ENCODE measurements at regions not wholly inside any gene's neighbourhood (a gene's known extent, or its start where the extent isn't known, plus 50 kb on each side); places are given as distances from the start of the nearest gene placed in this dataset.

DNA sequence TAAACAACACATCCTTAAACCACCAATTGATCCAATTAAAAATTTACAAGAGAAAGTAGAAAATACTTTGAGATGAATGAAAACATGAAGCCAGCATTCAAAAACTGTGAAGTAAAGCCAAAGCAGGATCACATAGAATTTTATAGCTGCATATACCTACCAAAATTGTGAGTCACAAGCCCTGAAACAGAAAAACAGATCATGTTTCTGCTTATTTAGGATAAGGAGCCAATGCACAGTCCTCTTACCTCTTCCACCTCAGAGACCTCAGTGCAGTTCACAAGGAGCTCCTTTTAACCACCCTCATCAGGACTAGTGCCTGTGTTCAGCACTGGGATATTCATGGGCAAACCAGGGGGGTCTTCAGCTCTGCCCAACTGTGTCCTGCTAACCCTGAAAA lies 386.7 kb downstream of the TECRL start:
- Histone ChIP-seq H3K14ac (replicated peaks; ENCODE audit: low read depth, low read length) (no peak overlapping the region), H3K23ac (ENCODE audit: low read depth, low read length) (no peak overlapping the region), H2BK5ac (ENCODE audit: low read depth, low read length, poor library complexity, severe bottlenecking) (no peak overlapping the region), H3K9me3 (ENCODE audit: control insufficient read depth, insufficient read depth, low read length) (peaks cover 3% of the 10 kb centered on the region; the same call in 1 of the 2 replicates), H3K27ac (ENCODE audit: insufficient read depth, low read length) (no peak overlapping the region), H3K56ac (ENCODE audit: extremely low read depth, insufficient read depth, low read length) (no peak overlapping the region), H4K8ac (ENCODE audit: low read depth in 2 of 2, low read length in 2 of 2) (no peak overlapping the region), H3K9me1 (ENCODE audit: insufficient read depth, low read length) (no peaks in the 10 kb centered on the region), H3K27me3 (ENCODE audit: control insufficient read depth, insufficient read depth, low read length) (no peaks in the 10 kb centered on the region), H2BK120ac (ENCODE audit: low read depth, low read length) (no peak overlapping the region), H2AK5ac (ENCODE audit: low read depth, low read length) (no peak overlapping the region), H2AFZ (replicated peaks; ENCODE audit: low read length, poor library complexity) (no peak overlapping the region), H3K18ac (ENCODE audit: low read depth, low read length) (no peak overlapping the region), H3K4me1 (ENCODE audit: control insufficient read depth, insufficient read depth, low read length) (no peaks in the 10 kb centered on the region), H4K20me1 (ENCODE audit: insufficient read depth, low read length) (no peaks in the 10 kb centered on the region), H3K4me3 (ENCODE audit: insufficient read depth, low read depth, low read length) (no peak overlapping the region), H3K79me1 (ENCODE audit: low read depth in 1 of 2, low read length in 2 of 2) (no peaks in the 10 kb centered on the region), H4K91ac (ENCODE audit: insufficient read depth, low read depth, low read length) (no peak overlapping the region), H3K4ac (ENCODE audit: low read depth, low read length) (no peak overlapping the region), H2BK20ac (ENCODE audit: low read depth, low read length) (no peak overlapping the region), H2BK15ac (ENCODE audit: low read depth, low read length) (no peak overlapping the region), H2AK9ac (replicated peaks; ENCODE audit: low read depth, low read length, poor library complexity) (no peak overlapping the region), H3K4me2 (ENCODE audit: low read depth, low read length) (no peak overlapping the region), H4K5ac (ENCODE audit: low read depth, low read length) (no peak overlapping the region), H3K36me3 (ENCODE audit: control insufficient read depth, insufficient read depth, low read length) (no peaks in the 10 kb centered on the region), H3K9ac (ENCODE audit: low read depth, low read length) (no peak overlapping the region)
- BruUV-seq (replicated peaks): no TSS peak
- CTCF ChIA-PET: no interaction called here
- in situ Hi-C loops (cut with MboI; ENCODE audit: low sequenced_read_pairs) (no loop called here), dilution Hi-C loops (cut with HindIII; ENCODE audit: low sequenced_read_pairs, unreplicated experiment) (no loop called here), intact Hi-C loops (cut with micrococcal nuclease) (no loop called here)
- TF ChIP-seq NFE2L2 (IDR thresholded peaks at IDR 0.05; ENCODE audit: low read depth, low read length): no peak
- no peak for TF ChIP-seq RCOR1 (IDR thresholded peaks at IDR 0.05; ENCODE audit: insufficient replicate concordance, low read length)
- TF ChIP-seq, protein P1, sequence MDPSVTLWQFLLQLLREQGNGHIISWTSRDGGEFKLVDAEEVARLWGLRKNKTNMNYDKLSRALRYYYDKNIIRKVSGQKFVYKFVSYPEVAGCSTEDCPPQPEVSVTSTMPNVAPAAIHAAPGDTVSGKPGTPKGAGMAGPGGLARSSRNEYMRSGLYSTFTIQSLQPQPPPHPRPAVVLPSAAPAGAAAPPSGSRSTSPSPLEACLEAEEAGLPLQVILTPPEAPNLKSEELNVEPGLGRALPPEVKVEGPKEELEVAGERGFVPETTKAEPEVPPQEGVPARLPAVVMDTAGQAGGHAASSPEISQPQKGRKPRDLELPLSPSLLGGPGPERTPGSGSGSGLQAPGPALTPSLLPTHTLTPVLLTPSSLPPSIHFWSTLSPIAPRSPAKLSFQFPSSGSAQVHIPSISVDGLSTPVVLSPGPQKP (IDR thresholded peaks at IDR 0.05; ENCODE audit: borderline replicate concordance, low read depth, low read length): no peak
- no peak for TF ChIP-seq FOS (IDR thresholded peaks at IDR 0.05; ENCODE audit: low read depth, low read length)
- POLR2A ChIA-PET (ENCODE audit: unreplicated experiment): no interaction called here
- DNase-seq (no peak), ATAC-seq (ENCODE audit: low read depth) (no peak)

Data from IMR-90 (cell line).